ENCODE measurements at regions not wholly inside any gene's neighbourhood (a gene's known extent, or its start where the extent isn't known, plus 50 kb on each side); places are given as distances from the start of the nearest gene placed in this dataset.

DNA sequence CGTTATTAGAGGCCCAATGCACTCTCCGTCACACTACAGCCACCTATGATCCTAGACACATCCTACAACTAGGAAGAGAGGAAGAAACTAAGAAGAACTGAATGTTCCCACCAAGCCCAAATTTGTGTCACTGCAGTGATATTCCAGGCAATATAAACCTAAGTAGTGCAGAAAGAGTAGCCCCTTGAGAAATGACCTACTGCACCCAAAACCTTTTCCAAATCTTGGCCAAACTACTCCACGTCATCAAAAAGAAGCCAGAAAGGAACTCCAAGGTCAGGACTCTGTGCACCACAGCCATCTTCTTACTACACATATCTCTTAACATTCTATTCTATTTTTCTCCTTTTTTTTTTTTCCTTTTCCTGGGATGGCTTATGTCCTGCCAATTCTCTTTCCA lies 60.2 kb downstream of the ADAMTS1 start:
- DNase-seq = no peak
- no peak for TF ChIP-seq POLR2A (IDR thresholded peaks at IDR 0.05; ENCODE audit: low read length)
- TF ChIP-seq GATA1 (IDR thresholded peaks at IDR 0.05; ENCODE audit: low read depth, low read length) = no peak

GRCh38 chr21:26783466-26784195 lies 61.6 kb downstream of the ADAMTS1 start:
- no peak for TF ChIP-seq POLR2A (IDR thresholded peaks at IDR 0.05; ENCODE audit: low read length)
- no peak for TF ChIP-seq GATA1 (IDR thresholded peaks at IDR 0.05; ENCODE audit: low read depth, low read length)
- DNase-seq = no peak

- no peak for TF ChIP-seq POLR2A (IDR thresholded peaks at IDR 0.05; ENCODE audit: low read length)
- no peak for TF ChIP-seq GATA1 (IDR thresholded peaks at IDR 0.05; ENCODE audit: low read depth, low read length)
- no peak for DNase-seq
These were observed 62.5 kb downstream of the ADAMTS1 start for GRCh38 chr21:26782747-26783146.

DNA sequence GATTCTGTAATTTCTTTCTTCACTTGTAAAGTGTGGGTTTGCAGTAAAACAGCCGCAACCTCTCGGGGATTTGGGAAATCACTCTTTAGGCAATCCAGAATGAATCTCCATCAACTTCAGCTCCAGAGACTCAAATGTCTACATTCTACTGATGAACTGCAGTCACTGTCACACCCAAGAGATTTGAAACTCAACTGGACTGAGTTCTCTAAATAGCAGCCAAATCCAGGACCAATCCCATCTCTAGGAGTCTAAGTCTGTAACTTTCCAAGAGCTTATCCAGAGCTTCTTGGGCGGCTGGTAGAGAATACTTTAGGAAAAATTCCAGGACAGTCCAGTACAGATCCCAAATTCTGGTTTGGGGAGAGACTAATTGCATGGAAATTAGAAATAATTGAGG lies 62.9 kb downstream of the ADAMTS1 start:
- no peak for DNase-seq
- TF ChIP-seq GATA1 (IDR thresholded peaks at IDR 0.05; ENCODE audit: low read depth, low read length) (no peak), POLR2A (IDR thresholded peaks at IDR 0.05; ENCODE audit: low read length) (no peak)

DNA sequence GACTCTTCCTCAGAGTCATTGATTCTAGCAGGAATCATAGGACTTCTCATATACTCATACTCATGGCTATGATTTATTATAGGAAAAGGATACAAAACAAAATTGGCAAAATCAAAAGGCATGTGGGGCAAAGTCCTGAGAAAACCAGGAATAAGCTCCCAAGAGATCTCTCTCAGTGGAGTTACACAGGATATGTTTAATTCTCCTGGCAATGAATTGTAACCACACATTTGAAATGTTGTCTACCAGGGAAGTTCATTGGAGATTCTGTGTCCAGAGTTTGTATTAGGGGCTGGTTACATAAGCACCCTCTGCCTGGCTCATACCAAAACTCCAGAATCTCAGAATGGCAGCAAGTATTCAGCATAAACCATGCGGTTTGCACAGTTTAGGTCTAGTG lies 63.9 kb downstream of the ADAMTS1 start:
- no peak for TF ChIP-seq POLR2A (IDR thresholded peaks at IDR 0.05; ENCODE audit: low read length)
- TF ChIP-seq GATA1 (IDR thresholded peaks at IDR 0.05; ENCODE audit: low read depth, low read length) = no peak
- no peak for DNase-seq

GRCh38 chr21:26777166-26777565 lies 68.0 kb downstream of the ADAMTS1 start:
- TF ChIP-seq GATA1 (IDR thresholded peaks at IDR 0.05; ENCODE audit: low read depth, low read length) = no peak
- no peak for TF ChIP-seq POLR2A (IDR thresholded peaks at IDR 0.05; ENCODE audit: low read length)
- no peak for DNase-seq

DNA sequence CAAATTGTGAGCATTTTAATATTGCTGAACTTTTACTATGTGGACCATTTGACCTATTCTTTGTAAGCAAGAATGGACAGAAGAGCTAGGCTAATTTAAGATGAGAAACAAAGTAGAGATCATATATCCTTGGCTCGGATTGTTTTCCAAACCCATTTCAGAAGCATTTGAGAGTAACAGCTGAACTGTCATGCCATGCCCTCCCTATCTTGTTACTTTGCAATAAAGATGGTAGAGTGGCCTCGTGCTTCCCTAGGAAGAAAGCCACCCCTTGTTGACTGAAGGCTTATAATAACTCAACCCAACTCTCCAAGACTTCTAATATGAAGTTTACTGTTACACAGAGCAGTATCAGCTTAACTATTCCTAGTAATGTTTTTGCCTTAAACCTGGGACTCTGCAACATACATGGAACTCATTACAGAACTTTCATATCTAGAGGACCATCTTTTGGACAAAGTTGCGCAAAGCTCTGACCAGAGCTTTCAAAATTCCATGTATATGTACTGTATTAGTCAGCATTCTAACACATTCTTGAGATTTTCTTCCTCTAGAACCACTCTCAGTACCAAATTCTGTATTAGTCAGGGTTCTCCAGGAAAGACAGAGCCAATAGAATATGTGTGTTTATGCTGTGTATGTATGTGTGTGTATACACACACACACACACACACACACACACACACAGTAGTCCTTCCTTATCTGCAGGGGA lies 68.7 kb downstream of the ADAMTS1 start:
- DNase-seq = no peak
- TF ChIP-seq GATA1 (IDR thresholded peaks at IDR 0.05; ENCODE audit: low read depth, low read length) = no peak
- no peak for TF ChIP-seq POLR2A (IDR thresholded peaks at IDR 0.05; ENCODE audit: low read length)

- no peak for TF ChIP-seq POLR2A (IDR thresholded peaks at IDR 0.05; ENCODE audit: low read length)
- TF ChIP-seq GATA1 (IDR thresholded peaks at IDR 0.05; ENCODE audit: low read depth, low read length) = no peak
- DNase-seq = no peak
These were observed 72.2 kb downstream of the ADAMTS1 start for GRCh38 chr21:26773058-26773457.

- DNase-seq = peak in 1 of 2 experiments; percentile 18
- TF ChIP-seq GATA1 (IDR thresholded peaks at IDR 0.05; ENCODE audit: low read depth, low read length) (no peak), POLR2A (IDR thresholded peaks at IDR 0.05; ENCODE audit: low read length) (no peak)
These were observed 75.5 kb downstream of the ADAMTS1 start for GRCh38 chr21:26769613-26770188.

DNA sequence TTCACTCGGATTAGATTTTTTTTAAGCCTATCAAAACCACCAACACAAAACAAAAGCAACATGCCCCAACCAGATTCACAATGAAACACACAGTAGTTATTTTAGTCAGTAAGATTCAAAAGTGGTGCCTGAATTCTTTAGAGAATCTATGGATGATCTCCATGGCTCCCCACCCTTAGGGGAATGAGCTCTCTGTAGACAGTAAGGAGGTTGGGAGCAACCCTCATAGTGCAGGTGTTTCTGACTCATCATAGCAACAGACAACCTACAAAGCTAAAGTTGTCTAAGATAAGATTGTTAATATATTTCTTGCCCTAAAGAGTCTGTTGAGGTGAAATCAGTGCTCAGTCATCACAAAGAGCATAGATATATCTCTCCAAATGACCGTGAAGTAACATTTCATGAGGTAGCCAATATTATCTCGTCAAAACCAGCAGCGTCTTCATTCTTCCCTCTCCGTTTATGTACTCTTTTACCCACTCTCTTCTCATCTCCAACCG lies 78.3 kb downstream of the ADAMTS1 start:
- no peak for DNase-seq
- no peak for TF ChIP-seq GATA1 (IDR thresholded peaks at IDR 0.05; ENCODE audit: low read depth, low read length)
- TF ChIP-seq POLR2A (IDR thresholded peaks at IDR 0.05; ENCODE audit: low read length) = no peak

DNA sequence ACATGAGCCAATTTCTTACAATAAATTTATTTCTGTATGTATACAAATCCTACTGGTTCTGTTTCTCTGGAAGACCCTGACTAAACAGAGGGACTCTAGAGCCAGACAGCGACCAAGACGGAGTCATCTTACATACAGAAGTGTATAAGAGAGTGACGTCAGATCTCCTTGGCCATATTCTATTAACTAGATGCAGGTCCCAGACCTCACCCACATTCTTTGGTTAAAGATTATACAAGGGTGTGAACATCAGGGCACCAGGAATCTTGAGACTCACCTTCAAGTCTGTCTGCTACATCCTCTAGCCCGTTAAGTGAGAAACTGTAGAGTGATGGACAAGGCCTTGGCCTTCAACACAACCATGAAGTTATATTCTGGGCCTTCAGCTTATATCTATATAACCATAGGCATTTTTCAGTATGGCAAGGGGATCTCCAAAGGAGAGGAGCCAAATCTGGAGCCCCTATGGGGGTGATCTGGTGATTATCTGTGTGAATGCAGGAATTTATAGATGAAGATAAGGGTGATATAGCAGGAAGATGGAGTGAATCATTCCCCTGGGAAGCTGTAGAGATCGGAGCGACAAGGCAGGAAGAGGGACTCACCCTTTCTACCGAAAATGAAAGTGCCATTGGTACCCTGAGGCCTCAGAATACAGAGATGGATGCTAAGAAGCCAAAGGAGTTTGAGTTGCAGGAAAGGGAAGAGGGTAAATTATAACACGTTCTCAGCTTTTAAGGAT lies 83.9 kb downstream of the ADAMTS1 start:
- TF ChIP-seq GATA1 (IDR thresholded peaks at IDR 0.05; ENCODE audit: low read depth, low read length) (no peak), POLR2A (IDR thresholded peaks at IDR 0.05; ENCODE audit: low read length) (no peak)
- no peak for DNase-seq

DNA sequence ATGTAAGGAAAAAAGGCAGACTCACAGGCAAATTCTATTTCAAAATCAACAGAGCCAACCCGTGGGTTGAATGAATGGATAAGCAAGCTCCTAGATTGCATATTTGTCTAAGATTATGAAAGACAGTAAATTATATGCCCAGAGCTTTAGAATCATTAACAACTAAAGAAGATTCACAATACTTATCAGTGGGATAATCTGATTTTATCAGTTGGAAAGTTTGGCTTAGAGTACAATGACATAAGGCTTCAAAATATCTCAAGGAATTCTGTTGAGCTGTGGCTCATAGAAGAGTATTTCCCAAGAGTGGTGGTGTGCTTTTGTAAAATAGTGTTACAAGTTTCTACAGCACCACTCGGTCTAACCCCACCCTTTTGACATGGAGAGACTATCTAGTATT lies 85.5 kb downstream of the ADAMTS1 start:
- no peak for DNase-seq
- no peak for TF ChIP-seq GATA1 (IDR thresholded peaks at IDR 0.05; ENCODE audit: low read depth, low read length)
- no peak for TF ChIP-seq POLR2A (IDR thresholded peaks at IDR 0.05; ENCODE audit: low read length)

DNA sequence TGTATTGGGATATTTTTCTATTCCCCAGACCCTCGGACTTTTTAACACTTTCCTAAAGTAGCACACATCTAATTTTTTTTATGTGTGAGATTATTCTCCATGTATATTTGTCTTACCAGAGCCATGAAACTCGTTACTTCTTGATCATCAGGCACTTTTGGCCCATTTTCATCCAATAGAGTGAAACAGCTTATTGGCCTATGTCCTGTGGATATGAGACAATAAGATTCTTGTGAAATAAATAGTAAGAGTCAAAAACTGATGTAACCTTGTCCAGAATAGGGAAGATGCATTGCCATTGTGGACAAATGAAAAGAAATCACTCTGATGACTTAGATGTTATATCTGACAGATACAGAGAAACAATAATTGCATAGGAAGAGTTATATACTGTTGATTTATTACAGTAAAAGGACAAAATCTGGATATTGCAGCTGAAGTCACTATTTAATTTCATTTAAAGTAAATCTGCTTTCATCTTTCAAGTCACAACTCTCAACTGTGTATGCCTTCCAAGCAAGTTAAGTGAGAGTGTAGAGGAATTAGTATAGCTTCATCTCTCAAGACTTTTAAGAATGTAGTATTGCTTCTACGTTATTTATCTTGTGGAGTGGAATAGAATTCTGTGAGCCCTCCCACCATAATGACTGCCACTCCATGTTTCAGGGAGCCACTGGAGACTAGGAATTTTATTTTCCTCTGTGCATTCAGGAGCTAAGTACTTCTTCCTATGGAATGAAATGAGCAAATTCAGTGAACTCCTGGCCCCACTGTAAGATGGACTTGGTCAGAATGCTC lies 86.9 kb downstream of the ADAMTS1 start:
- DNase-seq = no peak
- TF ChIP-seq GATA1 (IDR thresholded peaks at IDR 0.05; ENCODE audit: low read depth, low read length) (no peak), POLR2A (IDR thresholded peaks at IDR 0.05; ENCODE audit: low read length) (no peak)
